Liver (tissue), 7 donors: ENCODE measurements at regions not wholly inside any gene's neighbourhood (a gene's known extent, or its start where the extent isn't known, plus 50 kb on each side); places are given as distances from the start of the nearest gene placed in this dataset.

Source experiments
- DNase-seq: peaks from one replicate; pipeline ENCODE4 v3.0.0-alpha.2; 2017; ENCODE audit warnings: low spot score
- H3K27ac ChIP-seq, 2 donors: one replicate each; pipeline ENCODE4 v1.7.0; 2013; ENCODE audit warnings: inconsistent platforms in 2 of 2, low read length in 2 of 2, control low read depth in 1 of 2, low read depth in 1 of 2, mild to moderate bottlenecking in 1 of 2
- H3K27me3 ChIP-seq, 4 donors: one replicate each; pipeline versions ENCODE4 v1.6.1 to v1.7.0; 2013; ENCODE audit warnings: low read length in 3 of 4, inconsistent platforms in 1 of 4, mild to moderate bottlenecking in 1 of 4, moderate library complexity in 1 of 4; ENCODE audit not compliant: control insufficient read depth in 4 of 4, insufficient read depth in 4 of 4
- H3K36me3 ChIP-seq, 4 donors: one replicate each; pipeline versions ENCODE4 v1.6.1 to v1.7.0; 2013; ENCODE audit warnings: low read length in 3 of 4, mild to moderate bottlenecking in 3 of 4, low read depth in 1 of 4, moderate library complexity in 1 of 4; ENCODE audit not compliant: control insufficient read depth in 4 of 4, insufficient read depth in 3 of 4
- H3K4me1 ChIP-seq, 4 donors: one replicate each; pipeline versions ENCODE4 v1.6.1 to v1.7.0; 2013; ENCODE audit warnings: low read length in 3 of 4, mild to moderate bottlenecking in 3 of 4, moderate library complexity in 1 of 4; ENCODE audit not compliant: control insufficient read depth in 4 of 4, insufficient read depth in 4 of 4
- H3K4me3 ChIP-seq, 3 donors: one replicate each; pipeline versions ENCODE4 v1.6.1 to v1.7.0; 2013; ENCODE audit warnings: low read length in 3 of 3, control low read depth in 1 of 3, low read depth in 1 of 3, mild to moderate bottlenecking in 1 of 3
- H3K9ac ChIP-seq, 2 donors: one replicate each; pipeline ENCODE4 v1.7.0; 2013; ENCODE audit warnings: low read length in 2 of 2, mild to moderate bottlenecking in 2 of 2, moderate library complexity in 2 of 2, control low read depth in 1 of 2, low read depth in 1 of 2
- H3K9me3 ChIP-seq, 4 donors: one replicate each; pipeline versions ENCODE4 v1.6.1 to v1.7.0; 2013; ENCODE audit warnings: low read length in 3 of 4; ENCODE audit not compliant: control insufficient read depth in 4 of 4
- ATF3 ChIP-seq: IDR thresholded peaks from 2 replicates; pipeline ENCODE4 v1.6.1; 2016; ENCODE audit warnings: antibody characterized with exemption
- CTCF ChIP-seq: fragments of 150-350 bp; IDR thresholded peaks from 2 replicates; pipeline ENCODE4 v1.5.1; 2017; ENCODE audit warnings: improper control_type of control experiment, low read depth, low read length; ENCODE audit not compliant: missing input control
- EGR1 ChIP-seq, 2 donors: IDR thresholded peaks; 2 replicates each; pipeline ENCODE4 v1.6.1; 2016 to 2018; ENCODE audit warnings: antibody characterized with exemption in 2 of 2, low read depth in 2 of 2
- FOXA1 ChIP-seq: IDR thresholded peaks from 2 replicates; pipeline ENCODE4 v1.6.1; 2016; ENCODE audit warnings: antibody characterized with exemption
- FOXA2 ChIP-seq: IDR thresholded peaks from 2 replicates; pipeline ENCODE4 v1.6.1; 2016; ENCODE audit warnings: antibody characterized with exemption
- GABPA ChIP-seq, 2 donors: IDR thresholded peaks in 1 of 2; conservative IDR thresholded peaks in 1 of 2; 2 replicates each; pipeline ENCODE4 v1.6.1; 2016; ENCODE audit warnings: antibody characterized with exemption in 2 of 2, mild to moderate bottlenecking in 1 of 2, moderate library complexity in 1 of 2
- HNF4A ChIP-seq, 2 donors: conservative IDR thresholded peaks; 2 replicates each; pipeline ENCODE4 v1.6.1; 2016; ENCODE audit warnings: antibody characterized with exemption in 2 of 2, mild to moderate bottlenecking in 2 of 2
- HNF4G ChIP-seq: IDR thresholded peaks from 2 replicates; pipeline ENCODE4 v1.6.1; 2016; ENCODE audit warnings: antibody characterized with exemption
- JUND ChIP-seq, 2 donors: IDR thresholded peaks; 2 replicates each; pipeline ENCODE4 v1.6.1; 2016; ENCODE audit warnings: antibody characterized with exemption in 2 of 2
- MAX ChIP-seq: IDR thresholded peaks from 2 replicates; pipeline ENCODE4 v1.6.1; 2016; ENCODE audit warnings: antibody characterized with exemption
- NR2F2 ChIP-seq: IDR thresholded peaks from 2 replicates; pipeline ENCODE4 v1.6.1; 2016; ENCODE audit warnings: antibody characterized with exemption
- RAD21 ChIP-seq, 2 donors: IDR thresholded peaks; 2 replicates each; pipeline ENCODE4 v1.6.1; 2016; ENCODE audit warnings: antibody characterized with exemption in 2 of 2, mild to moderate bottlenecking in 2 of 2
- REST ChIP-seq: IDR thresholded peaks from 2 replicates; pipeline ENCODE4 v1.6.1; 2016; ENCODE audit warnings: antibody characterized with exemption, mild to moderate bottlenecking
- RXRA ChIP-seq, 2 donors: IDR thresholded peaks; 2 replicates each; pipeline ENCODE4 v1.6.1; 2017 to 2018; ENCODE audit warnings: antibody characterized with exemption in 2 of 2, mild to moderate bottlenecking in 1 of 2
- SP1 ChIP-seq: IDR thresholded peaks from 2 replicates; pipeline ENCODE4 v1.6.1; 2018; ENCODE audit warnings: antibody characterized with exemption, mild to moderate bottlenecking
- TAF1 ChIP-seq: conservative IDR thresholded peaks from 2 replicates; pipeline ENCODE4 v1.6.1; 2016; ENCODE audit warnings: antibody characterized with exemption, mild to moderate bottlenecking
- YY1 ChIP-seq: IDR thresholded peaks from 2 replicates; pipeline ENCODE4 v1.6.1; 2016; ENCODE audit warnings: antibody characterized with exemption, mild to moderate bottlenecking
- ZBTB33 ChIP-seq: IDR thresholded peaks from 2 replicates; pipeline ENCODE4 v1.6.1; 2016; ENCODE audit warnings: antibody characterized with exemption
- donor health status: healthy.
- donor health status: healthy.
- donor health status: healthy.
- donor health status: healthy.

GRCh38 chr5:90336752-90337151, 72.8 kb downstream of the CETN3 start:
- no peak for TF ChIP-seq EGR1 (IDR thresholded peaks at IDR 0.05; ENCODE audit: low read depth in 2 of 2)
- TF ChIP-seq HNF4A (conservative IDR thresholded peaks at IDR 0.05), result no peak
- TF ChIP-seq GABPA (IDR thresholded peaks at IDR 0.05 in 1 of 2, conservative IDR thresholded peaks at IDR 0.05 in 1 of 2), result no peak
- no peak for TF ChIP-seq MAX
- TF ChIP-seq FOXA1, result no peak
- no peak for TF ChIP-seq NR2F2
- TF ChIP-seq TAF1, result no peak
- TF ChIP-seq ZBTB33, result no peak
- TF ChIP-seq RAD21 (IDR thresholded peaks at IDR 0.05), result no peak
- no peak for TF ChIP-seq REST
- TF ChIP-seq ATF3, result no peak
- TF ChIP-seq HNF4G, result no peak
- no peak for TF ChIP-seq JUND (IDR thresholded peaks at IDR 0.05)
- no peak for TF ChIP-seq RXRA (IDR thresholded peaks at IDR 0.05)
- TF ChIP-seq FOXA2, result no peak
- TF ChIP-seq YY1, result no peak
- TF ChIP-seq CTCF, result no peak
- no peak for TF ChIP-seq SP1
- DNase-seq, result no peak

More at GRCh38 chr5:90336752-90337151, 72.8 kb downstream of the CETN3 start:
- Histone ChIP-seq H3K36me3 (no peaks in the 10 kb centered on the region), H3K9ac (no peak overlapping the region), H3K4me3 (no peak overlapping the region), H3K9me3 (peaks cover 0 to 4% (median 0%) of the 10 kb centered on the region in 4 donors), H3K27ac (no peak overlapping the region), H3K4me1 (peaks cover 0 to 7% (median 0%) of the 10 kb centered on the region in 4 donors), H3K27me3 (peaks cover 0 to 3% (median 0%) of the 10 kb centered on the region in 4 donors)
